Fibroblast of skin of right quadriceps (primary cell): ENCODE measurements at regions not wholly inside any gene's neighbourhood (a gene's known extent, or its start where the extent isn't known, plus 50 kb on each side); places are given as distances from the start of the nearest gene placed in this dataset.
"Not testable (repeated sequence)": the region's sequence is repeated elsewhere in the genome, so short reads cannot be mapped to it uniquely, and the experiment has no call there.

Experiments
- DNase-seq: peaks from one replicate; pipeline ENCODE4 v3.0.0-alpha.2; 2013

- DNase-seq = not testable (repeated sequence)
Observed at GRCh38 chr9:41606961-41607547, 417.9 kb upstream of the ZNG1F start.

DNA sequence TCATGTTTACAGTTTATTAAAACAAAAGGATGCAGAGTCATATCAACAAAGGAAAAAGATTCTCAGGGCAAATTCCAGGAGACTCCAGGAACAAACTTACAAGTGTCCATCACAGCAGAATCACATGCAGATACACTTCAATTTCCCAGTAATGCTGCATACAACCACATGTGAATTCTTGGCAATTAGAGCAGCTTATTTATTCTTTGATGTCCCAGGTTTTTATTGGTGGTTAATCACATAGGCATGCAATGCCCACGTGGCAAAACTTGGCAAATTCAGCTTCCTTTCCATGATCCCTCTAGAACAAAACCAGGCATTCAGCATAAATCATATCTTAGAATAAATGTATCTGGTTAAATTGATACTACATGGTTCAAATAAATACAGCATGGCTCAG, 376.5 kb upstream of the ZNG1F start:
- DNase-seq = peak; percentile 0
